ENCODE measurements at regions not wholly inside any gene's neighbourhood (a gene's known extent, or its start where the extent isn't known, plus 50 kb on each side); places are given as distances from the start of the nearest gene placed in this dataset.

- DNase-seq (ENCODE audit: low read depth, low spot score) (no peak), FAIRE-seq (no peak)
- no peaks in the 10 kb centered on the region for H4K20me1 ChIP-seq (replicated peaks; ENCODE audit: control insufficient read depth, extremely low read depth, insufficient read depth, low read length)
- ChIA-PET CTCF (no interaction called here), POLR2A (no interaction called here)
- no peaks in the 10 kb centered on the region for H3K9me1 ChIP-seq (replicated peaks; ENCODE audit: control insufficient read depth, extremely low read depth, insufficient read depth, low read length)
- no peaks in the 10 kb centered on the region for H3K27me3 ChIP-seq (ENCODE audit: control insufficient read depth in 2 of 2, insufficient read depth in 2 of 2, low read length in 2 of 2)
- BruUV-seq (replicated peaks): no TSS peak
- no peak overlapping the region for H3K9ac ChIP-seq (replicated peaks; ENCODE audit: extremely low read depth, insufficient read depth, low read length)
- no peaks in the 10 kb centered on the region for H3K9me3 ChIP-seq (replicated peaks; ENCODE audit: control insufficient read depth, insufficient read depth, low read length)
- no peak overlapping the region for H3K4me3 ChIP-seq (replicated peaks in 1 of 3; ENCODE audit: insufficient read depth in 1 of 3, low read depth in 1 of 3, low read length in 3 of 3)
- intact Hi-C loops (cut with micrococcal nuclease): no loop called here
- no peak overlapping the region for H2AFZ ChIP-seq (ENCODE audit: low read depth, low read length)
- H3K4me2 ChIP-seq (ENCODE audit: insufficient read depth, low read length): no peak overlapping the region
- H3K36me3 ChIP-seq (ENCODE audit: control insufficient read depth in 2 of 2, extremely low read depth in 1 of 2, insufficient read depth in 2 of 2, low read length in 2 of 2): no peaks in the 10 kb centered on the region
- no peaks in the 10 kb centered on the region for H3K79me2 ChIP-seq (ENCODE audit: control insufficient read depth, insufficient read depth, low read length)
- dilution Hi-C loops (cut with MboI; ENCODE audit: extremely low pct_ligation_motif_present, low sequenced_read_pairs): no loop called here
- TF ChIP-seq JUN (IDR thresholded peaks at IDR 0.05; ENCODE audit: borderline replicate concordance, insufficient read depth, insufficient read length, low read depth) (no peak), FOS (IDR thresholded peaks at IDR 0.05; ENCODE audit: borderline replicate concordance, insufficient read depth, low read length) (no peak)
- H3K27ac ChIP-seq (ENCODE audit: insufficient read depth, low read depth, low read length): no peak overlapping the region
- no peaks in the 10 kb centered on the region for H3K4me1 ChIP-seq (ENCODE audit: control insufficient read depth, extremely low read depth, insufficient read depth, low read length)
Observed at GRCh38 chr3:182122779-182123178, 411.1 kb downstream of the SOX2 start.

- H2AFZ ChIP-seq (ENCODE audit: low read depth, low read length): no peak overlapping the region
- H3K4me3 ChIP-seq (replicated peaks in 1 of 3; ENCODE audit: insufficient read depth in 1 of 3, low read depth in 1 of 3, low read length in 3 of 3): no peak overlapping the region
- no peaks in the 10 kb centered on the region for H4K20me1 ChIP-seq (replicated peaks; ENCODE audit: control insufficient read depth, extremely low read depth, insufficient read depth, low read length)
- CTCF ChIA-PET: no interaction called here
- TF ChIP-seq FOS (IDR thresholded peaks at IDR 0.05; ENCODE audit: borderline replicate concordance, insufficient read depth, low read length) (no peak), GATA2 (IDR thresholded peaks at IDR 0.05; ENCODE audit: insufficient read depth, insufficient read length, low read depth, low read length) (no peak), POLR2AphosphoS5 (IDR thresholded peaks at IDR 0.05; ENCODE audit: insufficient read depth, low read depth, low read length) (no peak), EZH2 (IDR thresholded peaks at IDR 0.05; ENCODE audit: borderline replicate concordance, low read depth, low read length, severe bottlenecking) (no peak)
- no peaks in the 10 kb centered on the region for H3K27me3 ChIP-seq (ENCODE audit: control insufficient read depth in 2 of 2, insufficient read depth in 2 of 2, low read length in 2 of 2)
- BruUV-seq (replicated peaks): no TSS peak
- DNase-seq (ENCODE audit: low read depth, low spot score) (no peak), FAIRE-seq (no peak)
- no peaks in the 10 kb centered on the region for H3K4me1 ChIP-seq (ENCODE audit: control insufficient read depth, extremely low read depth, insufficient read depth, low read length)
- H3K4me2 ChIP-seq (ENCODE audit: insufficient read depth, low read length): no peak overlapping the region
- no peaks in the 10 kb centered on the region for H3K9me3 ChIP-seq (replicated peaks; ENCODE audit: control insufficient read depth, insufficient read depth, low read length)
- POLR2A ChIA-PET: no interaction called here
- H3K36me3 ChIP-seq (ENCODE audit: control insufficient read depth in 2 of 2, extremely low read depth in 1 of 2, insufficient read depth in 2 of 2, low read length in 2 of 2): no peaks in the 10 kb centered on the region
- no peak overlapping the region for H3K27ac ChIP-seq (ENCODE audit: insufficient read depth, low read depth, low read length)
- no peak overlapping the region for H3K9ac ChIP-seq (replicated peaks; ENCODE audit: extremely low read depth, insufficient read depth, low read length)
- H3K9me1 ChIP-seq (replicated peaks; ENCODE audit: control insufficient read depth, extremely low read depth, insufficient read depth, low read length): no peaks in the 10 kb centered on the region
- intact Hi-C loops (cut with micrococcal nuclease) (no loop called here), dilution Hi-C loops (cut with MboI; ENCODE audit: extremely low pct_ligation_motif_present, low sequenced_read_pairs) (no loop called here)
- H3K79me2 ChIP-seq (ENCODE audit: control insufficient read depth, insufficient read depth, low read length): no peaks in the 10 kb centered on the region
Observed at GRCh38 chr3:182124187-182124586, 412.5 kb downstream of the SOX2 start.
